CD4-positive, CD25-positive, alpha-beta regulatory T cell (primary cell): ENCODE measurements at regions not wholly inside any gene's neighbourhood (a gene's known extent, or its start where the extent isn't known, plus 50 kb on each side); places are given as distances from the start of the nearest gene placed in this dataset.

Source experiments
- ATAC-seq, 2 donors: fragments of 150-1000 bp; cut with Tn5 transposase; one replicate each; pipeline ENCODE4 v1.10.0; 2021; ENCODE audit warnings: low read depth in 2 of 2, moderate number of reproducible peaks in 2 of 2, moderate library complexity in 1 of 2
- DNase-seq, 3 donors: peaks; one replicate each; pipeline versions ENCODE4 v3.0.0 to v3.0.0-alpha.2; 2012 to 2022; ENCODE audit warnings: mixed read lengths in 1 of 3
- H3K27ac ChIP-seq: one replicate; pipeline ENCODE4 v1.7.0; 2013; ENCODE audit warnings: mild to moderate bottlenecking, low read length; ENCODE audit not compliant: insufficient read depth, poor library complexity, severe bottlenecking
- H3K27me3 ChIP-seq: one replicate; pipeline ENCODE4 v1.7.0; 2013; ENCODE audit warnings: low read length; ENCODE audit not compliant: control insufficient read depth, insufficient read depth
- H3K36me3 ChIP-seq: one replicate; pipeline ENCODE4 v1.7.0; 2013; ENCODE audit warnings: mild to moderate bottlenecking, low read length, moderate library complexity; ENCODE audit not compliant: control insufficient read depth, insufficient read depth
- H3K4me1 ChIP-seq: 2 replicates; pipeline ENCODE4 v1.7.0; 2013; ENCODE audit warnings: mild to moderate bottlenecking, low read length; ENCODE audit not compliant: insufficient read depth, control insufficient read depth, poor library complexity, severe bottlenecking
- H3K4me3 ChIP-seq: one replicate; pipeline ENCODE4 v1.7.0; 2013; ENCODE audit warnings: low read depth, mild to moderate bottlenecking, low read length, moderate library complexity
- H3K9me3 ChIP-seq, 2 experiments: 1 replicate in 1 of 2; 2 replicates in 1 of 2; pipeline ENCODE4 v1.7.0; 2013; ENCODE audit warnings: low read length in 2 of 2, mild to moderate bottlenecking in 1 of 2, moderate library complexity in 1 of 2; ENCODE audit not compliant: control insufficient read depth in 2 of 2
- H3K27ac Mint-ChIP-seq, 3 donors: one replicate each; pipeline ENCODE4 v1.8.0; 2020 to 2022; ENCODE audit warnings: mild to moderate bottlenecking in 3 of 3, mixed read lengths in 3 of 3, moderate library complexity in 2 of 3
- H3K27me3 Mint-ChIP-seq: one replicate; pipeline ENCODE4 v1.8.0; 2022; ENCODE audit warnings: mild to moderate bottlenecking, mixed read lengths
- H3K36me3 Mint-ChIP-seq: one replicate; pipeline ENCODE4 v1.8.0; 2020; ENCODE audit warnings: mixed read lengths
- H3K4me1 Mint-ChIP-seq, 4 donors: one replicate each; pipeline ENCODE4 v1.8.0; 2020 to 2022; ENCODE audit warnings: mixed read lengths in 4 of 4, mild to moderate bottlenecking in 1 of 4
- H3K4me3 Mint-ChIP-seq, 4 donors: one replicate each; pipeline ENCODE4 v1.8.0; 2020 to 2022; ENCODE audit warnings: mild to moderate bottlenecking in 4 of 4, mixed read lengths in 4 of 4, moderate library complexity in 3 of 4
- H3K9me3 Mint-ChIP-seq, 7 donors: one replicate each; pipeline ENCODE4 v1.8.0; 2020 to 2022; ENCODE audit warnings: mixed read lengths in 7 of 7, mild to moderate bottlenecking in 3 of 7, moderate library complexity in 2 of 7

DNA sequence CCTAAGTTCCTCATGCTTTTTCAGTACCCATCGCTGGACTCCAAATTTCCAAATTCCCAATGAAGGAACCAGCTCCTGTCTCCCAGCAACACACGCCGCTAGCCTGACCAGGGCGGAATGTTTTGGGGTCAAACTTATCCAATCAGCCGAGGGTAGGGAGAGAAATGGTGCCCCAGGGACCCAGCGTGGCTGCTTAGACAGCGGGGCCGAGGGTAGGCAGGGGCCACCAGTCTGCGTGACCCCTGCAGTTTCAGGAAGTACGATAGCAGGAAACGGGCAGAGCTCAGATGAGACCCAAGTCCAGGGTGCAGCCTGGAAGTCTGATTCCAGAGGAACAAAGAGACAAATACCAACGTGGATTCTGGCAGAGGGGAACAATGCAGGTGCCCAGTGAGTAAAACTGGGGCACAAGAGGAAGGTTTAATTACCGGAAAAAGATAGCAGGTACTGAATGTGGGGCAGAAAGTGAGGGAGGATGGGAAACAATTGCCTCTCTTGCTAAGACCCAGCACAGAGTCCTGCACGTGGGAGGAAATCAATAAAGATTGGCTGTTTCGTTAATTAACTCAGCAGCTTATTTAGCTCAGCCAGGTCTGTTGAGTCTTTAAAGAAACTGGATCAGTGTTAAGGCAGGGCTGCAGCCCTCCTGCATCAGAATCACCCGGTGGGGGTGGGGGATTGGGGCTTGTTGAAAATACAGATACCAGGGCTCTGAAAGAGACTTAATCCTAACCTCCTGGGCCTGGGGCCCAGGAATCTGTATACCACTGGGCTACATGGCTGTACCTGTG lies 50.4 kb upstream of the NFE2L3 start:
- DNase-seq (peak in 2 of 3 donors; percentile 28 to 70), ATAC-seq (peak; percentile 17 to 63)
- H3K27ac ChIP-seq = peak overlapping the region; percentile 34
- peak overlapping the region in 3 of 4 donors; percentile 79 to 83 (median 82) for H3K4me3 Mint-ChIP-seq
- H3K4me1 ChIP-seq = peaks cover 56% of the 10 kb centered on the region
- H3K4me1 Mint-ChIP-seq = peaks cover 13 to 66% (median 26%) of the 10 kb centered on the region in 4 donors
- H3K9me3 ChIP-seq = no peaks in the 10 kb centered on the region
- peak overlapping the region; percentile 92 to 97 (median 94) for H3K27ac Mint-ChIP-seq
- no peaks in the 10 kb centered on the region for H3K36me3 ChIP-seq
- no peaks in the 10 kb centered on the region for H3K27me3 Mint-ChIP-seq
- H3K4me3 ChIP-seq = peak overlapping the region; percentile 51
- H3K9me3 Mint-ChIP-seq = no peaks in the 10 kb centered on the region
- no peaks in the 10 kb centered on the region for H3K36me3 Mint-ChIP-seq
- no peaks in the 10 kb centered on the region for H3K27me3 ChIP-seq

DNA sequence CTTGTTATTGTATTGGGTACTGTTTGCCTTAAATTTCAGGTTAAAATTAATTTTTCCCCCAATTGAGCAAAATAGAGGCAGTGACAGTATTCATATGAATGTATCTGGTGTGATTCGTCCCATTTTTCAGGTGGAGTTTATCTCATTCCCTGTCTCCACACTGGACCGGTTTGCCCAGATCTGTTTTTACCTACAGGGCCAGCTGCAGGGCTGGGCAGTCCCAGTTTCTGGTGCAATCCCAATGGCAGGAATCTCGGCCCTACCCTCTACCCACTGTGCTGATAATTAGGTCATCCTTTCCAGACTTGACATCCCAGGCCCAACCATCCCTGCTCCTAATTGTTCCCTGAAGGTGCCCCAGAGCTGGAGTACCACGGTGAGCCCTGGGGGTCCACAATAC lies 49.8 kb upstream of the NFE2L3 start:
- no peaks in the 10 kb centered on the region for H3K9me3 Mint-ChIP-seq
- H3K27ac ChIP-seq = peak overlapping the region; percentile 34
- H3K36me3 Mint-ChIP-seq = no peaks in the 10 kb centered on the region

More for the DNA sequence above, 49.8 kb upstream of the NFE2L3 start:
- Mint-ChIP-seq H3K27me3 (no peaks in the 10 kb centered on the region), H3K4me1 (peaks cover 13 to 60% (median 22%) of the 10 kb centered on the region in 4 donors), H3K4me3 (peak overlapping the region in 2 of 4 donors; percentile 79 to 82), H3K27ac (peak overlapping the region; percentile 92 to 97 (median 94))
- Histone ChIP-seq H3K9me3 (no peaks in the 10 kb centered on the region), H3K4me1 (peaks cover 50% of the 10 kb centered on the region), H3K36me3 (no peaks in the 10 kb centered on the region), H3K4me3 (peak overlapping the region; percentile 51), H3K27me3 (no peaks in the 10 kb centered on the region)
- no peak for ATAC-seq
- no peak for DNase-seq
